Uterus (tissue), 3 donors: ENCODE measurements at regions not wholly inside any gene's neighbourhood (a gene's known extent, or its start where the extent isn't known, plus 50 kb on each side); places are given as distances from the start of the nearest gene placed in this dataset.

Source experiments
- DNase-seq, 2 donors: peaks; one replicate each; pipeline ENCODE4 v3.0.0-alpha.2; 2019 to 2020
- H3K27ac ChIP-seq, 2 donors: fragments of 200-600 bp; sonication (generic); 1 replicate in 1 of 2; 2 replicates in 1 of 2; pipeline ENCODE4 v1.5.1; 2016 to 2018
- H3K27me3 ChIP-seq, 2 donors: fragments of 200-600 bp; sonication (generic); one replicate each; pipeline ENCODE4 v1.5.1; 2018 to 2019; ENCODE audit warnings: control low read depth in 1 of 2
- H3K36me3 ChIP-seq, 2 donors: fragments of 200-600 bp; sonication (generic); one replicate each; pipeline ENCODE4 v1.5.1; 2019; ENCODE audit warnings: control low read depth in 1 of 2
- H3K4me1 ChIP-seq, 2 donors: fragments of 200-600 bp; sonication (generic); one replicate each; pipeline ENCODE4 v1.5.1; 2018 to 2019; ENCODE audit warnings: control low read depth in 1 of 2
- H3K4me3 ChIP-seq, 2 donors: fragments of 200-600 bp; sonication (generic); 1 replicate in 1 of 2; 2 replicates in 1 of 2; pipeline ENCODE4 v1.5.1; 2018 to 2019; ENCODE audit warnings: mild to moderate bottlenecking in 1 of 2
- H3K9me3 ChIP-seq, 2 donors: fragments of 200-600 bp; sonication (generic); one replicate each; pipeline ENCODE4 v1.5.1; 2019; ENCODE audit warnings: control low read depth in 1 of 2
- CTCF ChIP-seq, 4 experiments: fragments of 200-600 bp in 2 of 4; fragments of 450-650 bp in 2 of 4; sonication (generic) in 2 of 4; IDR thresholded peaks; one replicate each; pipeline ENCODE4 v1.5.1; 2016 to 2019; ENCODE audit warnings: antibody characterized with exemption in 4 of 4, mild to moderate bottlenecking in 2 of 4, moderate library complexity in 1 of 4
- POLR2A ChIP-seq, 2 donors: fragments of 450-650 bp; IDR thresholded peaks; one replicate each; pipeline ENCODE4 v1.6.1; 2016; ENCODE audit warnings: antibody characterized with exemption in 2 of 2, mild to moderate bottlenecking in 1 of 2, moderate library complexity in 1 of 2
- intact Hi-C: fragments of 100-400 bp; cut with DNase I; formaldehyde crosslinking; loops from one replicate; pipeline ENCODE4 v1.15.1; 2023; ENCODE audit warnings: low total_unique reads
- donor health status: DM: yes; HTN: yes; CAD: no.

- H3K27ac ChIP-seq = no peak overlapping the region
- TF ChIP-seq CTCF (IDR thresholded peaks at IDR 0.05) (no peak), POLR2A (IDR thresholded peaks at IDR 0.05) (no peak)
- no peak overlapping the region for H3K4me3 ChIP-seq
- H3K27me3 ChIP-seq = no peaks in the 10 kb centered on the region
- H3K9me3 ChIP-seq = no peaks in the 10 kb centered on the region
- no peaks in the 10 kb centered on the region for H3K36me3 ChIP-seq
- H3K4me1 ChIP-seq = no peaks in the 10 kb centered on the region
- no peak for DNase-seq
- intact Hi-C loops = no loop called here
Observed at GRCh38 chr3:150306083-150306482, 102.0 kb upstream of the TSC22D2 start.

- no peak for DNase-seq
- Histone ChIP-seq H3K9me3 (no peaks in the 10 kb centered on the region), H3K36me3 (no peaks in the 10 kb centered on the region), H3K27me3 (no peaks in the 10 kb centered on the region), H3K4me1 (no peaks in the 10 kb centered on the region), H3K4me3 (no peak overlapping the region), H3K27ac (no peak overlapping the region)
- intact Hi-C loops = no loop called here
- TF ChIP-seq POLR2A (IDR thresholded peaks at IDR 0.05) = no peak
- TF ChIP-seq CTCF (IDR thresholded peaks at IDR 0.05) = no peak
Observed at GRCh38 chr3:150303768-150304167, 104.3 kb upstream of the TSC22D2 start.

GRCh38 chr3:150302246-150302645 is 105.9 kb upstream of the TSC22D2 start:
- no peak for DNase-seq
- no peak overlapping the region for H3K27ac ChIP-seq
- H3K27me3 ChIP-seq = no peaks in the 10 kb centered on the region
- H3K9me3 ChIP-seq = no peaks in the 10 kb centered on the region
- H3K36me3 ChIP-seq = no peaks in the 10 kb centered on the region
- TF ChIP-seq CTCF (IDR thresholded peaks at IDR 0.05) (no peak), POLR2A (IDR thresholded peaks at IDR 0.05) (no peak)
- H3K4me1 ChIP-seq = no peaks in the 10 kb centered on the region
- intact Hi-C loops = no loop called here
- no peak overlapping the region for H3K4me3 ChIP-seq

DNA sequence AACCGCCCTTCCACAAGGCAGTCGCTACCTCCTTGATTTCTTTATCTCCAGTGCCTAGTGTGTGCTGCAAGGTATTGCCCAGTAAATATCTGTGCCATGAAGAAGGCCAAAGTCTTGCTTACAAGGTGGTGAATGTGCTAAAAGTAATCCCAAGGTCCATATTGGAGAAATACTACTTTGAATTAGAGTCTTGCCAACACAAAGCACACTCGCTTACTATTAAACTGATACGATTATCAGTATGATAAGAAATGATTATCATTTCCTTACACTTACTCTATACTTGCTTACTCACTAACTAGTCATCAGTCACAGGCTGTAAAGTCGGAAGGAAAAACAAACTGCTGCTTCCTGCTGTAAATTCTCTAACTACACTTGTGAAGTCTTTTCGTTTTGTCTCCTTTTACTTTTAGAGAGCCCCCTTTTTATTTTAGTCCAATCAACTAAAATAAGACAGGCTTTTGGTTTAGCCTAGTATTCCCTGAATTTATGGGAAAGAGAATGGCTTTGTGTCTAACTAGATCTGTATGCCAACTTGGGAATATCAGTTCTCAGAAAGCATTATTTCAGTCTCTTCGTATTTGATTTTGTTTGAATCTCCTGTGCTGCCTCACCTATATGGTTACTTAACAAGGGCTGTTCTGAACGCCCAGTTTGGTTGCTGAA is 107.1 kb upstream of the TSC22D2 start:
- H3K4me3 ChIP-seq = no peak overlapping the region
- H3K27me3 ChIP-seq = no peaks in the 10 kb centered on the region
- H3K4me1 ChIP-seq = no peaks in the 10 kb centered on the region
- no peak overlapping the region for H3K27ac ChIP-seq
- H3K9me3 ChIP-seq = no peaks in the 10 kb centered on the region
- intact Hi-C loops = no loop called here
- TF ChIP-seq CTCF (IDR thresholded peaks at IDR 0.05) (no peak), POLR2A (IDR thresholded peaks at IDR 0.05) (no peak)
- H3K36me3 ChIP-seq = no peaks in the 10 kb centered on the region
- DNase-seq = no peak

- TF ChIP-seq POLR2A (IDR thresholded peaks at IDR 0.05) (no peak), CTCF (IDR thresholded peaks at IDR 0.05) (no peak)
- intact Hi-C loops = no loop called here
- DNase-seq = no peak
Observed at GRCh38 chr3:150300388-150300787, 107.7 kb upstream of the TSC22D2 start.

More at GRCh38 chr3:150300388-150300787, 107.7 kb upstream of the TSC22D2 start:
- Histone ChIP-seq H3K4me1 (no peaks in the 10 kb centered on the region), H3K27ac (no peak overlapping the region), H3K36me3 (no peaks in the 10 kb centered on the region), H3K9me3 (no peaks in the 10 kb centered on the region), H3K4me3 (no peak overlapping the region), H3K27me3 (no peaks in the 10 kb centered on the region)
